ENCODE measurements at regions not wholly inside any gene's neighbourhood (a gene's known extent, or its start where the extent isn't known, plus 50 kb on each side); places are given as distances from the start of the nearest gene placed in this dataset.
"Not testable (repeated sequence)": the region's sequence is repeated elsewhere in the genome, so short reads cannot be mapped to it uniquely, and the experiment has no call there.

- H3K4me3 ChIP-seq (ENCODE audit: low read depth, low read length), result no peak overlapping the region
- no peak for TF ChIP-seq MYC (IDR thresholded peaks at IDR 0.05; ENCODE audit: low read depth, low read length)
- no peak for TF ChIP-seq MAX (IDR thresholded peaks at IDR 0.05; ENCODE audit: low read depth, low read length)
- TF ChIP-seq CTCF (IDR thresholded peaks at IDR 0.05; ENCODE audit: low read depth, low read length), result no peak
- no peak for TF ChIP-seq POLR2A (IDR thresholded peaks at IDR 0.05; ENCODE audit: extremely low read depth, insufficient read length)
- DNase-seq (ENCODE audit: low read depth), result no peak
Measured at GRCh38 chr18:39453356-39453755, 1887.8 kb upstream of the CELF4 start.

GRCh38 chr18:39450958-39451357 is 1885.4 kb upstream of the CELF4 start:
- no peak overlapping the region for H3K4me3 ChIP-seq (ENCODE audit: low read depth, low read length)
- TF ChIP-seq MYC (IDR thresholded peaks at IDR 0.05; ENCODE audit: low read depth, low read length), result no peak
- TF ChIP-seq CTCF (IDR thresholded peaks at IDR 0.05; ENCODE audit: low read depth, low read length), result no peak
- TF ChIP-seq MAX (IDR thresholded peaks at IDR 0.05; ENCODE audit: low read depth, low read length), result no peak
- TF ChIP-seq POLR2A (IDR thresholded peaks at IDR 0.05; ENCODE audit: extremely low read depth, insufficient read length), result no peak
- no peak for DNase-seq (ENCODE audit: low read depth)

- TF ChIP-seq MAX (IDR thresholded peaks at IDR 0.05; ENCODE audit: low read depth, low read length), result no peak
- no peak for TF ChIP-seq POLR2A (IDR thresholded peaks at IDR 0.05; ENCODE audit: extremely low read depth, insufficient read length)
- TF ChIP-seq CTCF (IDR thresholded peaks at IDR 0.05; ENCODE audit: low read depth, low read length), result no peak
- no peak for TF ChIP-seq MYC (IDR thresholded peaks at IDR 0.05; ENCODE audit: low read depth, low read length)
- no peak for DNase-seq (ENCODE audit: low read depth)
- no peak overlapping the region for H3K4me3 ChIP-seq (ENCODE audit: low read depth, low read length)
Measured at GRCh38 chr18:39449566-39449965, 1884.0 kb upstream of the CELF4 start.

- TF ChIP-seq POLR2A (IDR thresholded peaks at IDR 0.05; ENCODE audit: extremely low read depth, insufficient read length) (no peak), MAX (IDR thresholded peaks at IDR 0.05; ENCODE audit: low read depth, low read length) (no peak), CTCF (IDR thresholded peaks at IDR 0.05; ENCODE audit: low read depth, low read length) (no peak)
Measured at GRCh38 chr18:39448942-39449341, 1883.3 kb upstream of the CELF4 start.

GRCh38 chr18:39444957-39445356 is 1879.4 kb upstream of the CELF4 start:
- DNase-seq (ENCODE audit: low read depth); H3K4me3 ChIP-seq (ENCODE audit: low read depth, low read length): not testable (repeated sequence)

More at GRCh38 chr18:39448942-39449341, 1883.3 kb upstream of the CELF4 start:
- DNase-seq (ENCODE audit: low read depth), result no peak
- H3K4me3 ChIP-seq (ENCODE audit: low read depth, low read length), result no peak overlapping the region

GRCh38 chr18:39441648-39442047 is 1876.0 kb upstream of the CELF4 start:
- DNase-seq (ENCODE audit: low read depth), result no peak
- TF ChIP-seq POLR2A (IDR thresholded peaks at IDR 0.05; ENCODE audit: extremely low read depth, insufficient read length), result no peak
- H3K4me3 ChIP-seq (ENCODE audit: low read depth, low read length), result no peak overlapping the region

- no peak for DNase-seq (ENCODE audit: low read depth)
- H3K4me3 ChIP-seq (ENCODE audit: low read depth, low read length), result no peak overlapping the region
- TF ChIP-seq POLR2A (IDR thresholded peaks at IDR 0.05; ENCODE audit: extremely low read depth, insufficient read length), result no peak
- TF ChIP-seq MAX (IDR thresholded peaks at IDR 0.05; ENCODE audit: low read depth, low read length), result no peak
- TF ChIP-seq CTCF (IDR thresholded peaks at IDR 0.05; ENCODE audit: low read depth, low read length), result no peak
- TF ChIP-seq MYC (IDR thresholded peaks at IDR 0.05; ENCODE audit: low read depth, low read length), result no peak
Measured at GRCh38 chr18:39435996-39436395, 1870.4 kb upstream of the CELF4 start.
